ENCODE measurements at regions not wholly inside any gene's neighbourhood (a gene's known extent, or its start where the extent isn't known, plus 50 kb on each side); places are given as distances from the start of the nearest gene placed in this dataset.

DNA sequence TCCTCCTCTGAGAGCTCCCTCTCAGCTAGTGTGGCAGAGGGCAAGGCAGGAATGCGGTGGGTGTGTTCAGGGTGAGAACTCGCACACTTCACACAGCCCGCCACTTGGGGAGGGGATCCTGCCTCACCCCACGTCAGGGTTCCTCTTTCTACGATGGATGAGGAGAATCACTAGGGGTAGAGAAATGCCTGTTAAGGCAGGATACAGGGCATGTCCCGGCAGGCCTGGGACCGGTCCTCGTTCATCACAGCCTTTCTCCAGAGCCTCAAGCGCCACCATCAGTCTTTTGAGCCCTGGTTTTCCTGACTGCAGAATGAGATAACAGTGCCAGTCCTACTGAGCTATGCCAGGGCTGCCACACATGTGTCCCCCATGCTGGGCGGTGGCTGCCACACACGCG is 546.7 kb upstream of the ADARB2 start:
- Mint-ChIP-seq H3K4me1 (ENCODE audit: low read depth) (no peaks in the 10 kb centered on the region), H3K27me3 (no peaks in the 10 kb centered on the region), H3K27ac (no peak overlapping the region), H3K9me3 (peaks cover 13% of the 10 kb centered on the region), H3K4me3 (no peak overlapping the region), H3K36me3 (ENCODE audit: low read depth) (no peaks in the 10 kb centered on the region)
- intact Hi-C loops (cut with micrococcal nuclease), result no loop called here

DNA sequence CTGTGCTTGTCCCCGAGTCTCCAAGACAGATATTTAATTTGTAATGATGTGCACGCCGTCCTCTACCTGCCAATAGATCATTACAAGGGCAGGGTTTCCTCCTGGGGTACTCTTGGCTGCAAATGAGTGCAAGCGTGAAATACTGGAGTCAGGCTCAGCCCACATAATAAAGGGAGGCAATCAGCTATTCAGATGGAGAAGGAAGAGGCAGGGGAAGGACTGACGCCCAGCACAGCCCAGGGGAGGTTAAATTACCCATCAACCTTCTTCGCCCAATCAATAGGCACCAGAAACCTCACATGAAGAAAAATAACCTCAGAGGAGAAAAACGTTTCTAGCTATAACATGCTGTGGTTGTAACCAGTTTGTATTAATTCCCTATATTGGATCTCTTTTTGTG is 544.9 kb upstream of the ADARB2 start:
- no peaks in the 10 kb centered on the region for H3K4me1 Mint-ChIP-seq (ENCODE audit: low read depth)
- no peak overlapping the region for H3K27ac Mint-ChIP-seq
- no peak overlapping the region for H3K4me3 Mint-ChIP-seq
- no peaks in the 10 kb centered on the region for H3K27me3 Mint-ChIP-seq
- no peaks in the 10 kb centered on the region for H3K36me3 Mint-ChIP-seq (ENCODE audit: low read depth)
- intact Hi-C loops (cut with micrococcal nuclease), result no loop called here
- no peaks in the 10 kb centered on the region for H3K9me3 Mint-ChIP-seq

DNA sequence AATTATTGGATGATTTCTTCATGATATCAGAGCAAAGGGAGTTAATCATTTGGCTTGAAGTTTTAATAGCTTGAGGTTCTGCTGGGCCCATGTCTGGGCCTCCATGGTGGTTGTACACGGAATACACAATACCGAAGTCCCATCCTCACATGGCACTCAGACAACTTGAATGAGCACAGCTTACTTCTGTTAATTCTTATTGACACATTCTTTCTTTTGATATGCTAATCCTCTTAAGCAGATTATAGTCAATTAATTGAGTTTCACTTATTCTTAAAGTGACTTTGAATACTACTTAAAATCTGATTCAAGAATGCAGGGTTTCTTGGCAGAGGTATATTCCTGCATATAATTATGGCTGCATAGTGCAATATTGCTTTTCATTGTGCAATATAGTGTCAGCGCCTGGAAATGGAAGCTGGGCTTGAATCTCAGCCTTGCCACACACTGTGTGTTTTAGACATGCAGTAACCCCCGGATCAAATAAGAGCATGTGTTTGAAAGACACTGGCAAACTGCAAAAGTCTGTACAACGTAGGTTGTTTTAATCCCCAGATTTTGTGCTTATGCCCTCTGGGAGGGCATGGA is 543.5 kb upstream of the ADARB2 start:
- no peaks in the 10 kb centered on the region for H3K4me1 Mint-ChIP-seq (ENCODE audit: low read depth)
- H3K36me3 Mint-ChIP-seq (ENCODE audit: low read depth), result no peaks in the 10 kb centered on the region
- intact Hi-C loops (cut with micrococcal nuclease), result no loop called here
- peaks cover 11% of the 10 kb centered on the region for H3K9me3 Mint-ChIP-seq
- no peak overlapping the region for H3K4me3 Mint-ChIP-seq
- no peak overlapping the region for H3K27ac Mint-ChIP-seq
- no peaks in the 10 kb centered on the region for H3K27me3 Mint-ChIP-seq

DNA sequence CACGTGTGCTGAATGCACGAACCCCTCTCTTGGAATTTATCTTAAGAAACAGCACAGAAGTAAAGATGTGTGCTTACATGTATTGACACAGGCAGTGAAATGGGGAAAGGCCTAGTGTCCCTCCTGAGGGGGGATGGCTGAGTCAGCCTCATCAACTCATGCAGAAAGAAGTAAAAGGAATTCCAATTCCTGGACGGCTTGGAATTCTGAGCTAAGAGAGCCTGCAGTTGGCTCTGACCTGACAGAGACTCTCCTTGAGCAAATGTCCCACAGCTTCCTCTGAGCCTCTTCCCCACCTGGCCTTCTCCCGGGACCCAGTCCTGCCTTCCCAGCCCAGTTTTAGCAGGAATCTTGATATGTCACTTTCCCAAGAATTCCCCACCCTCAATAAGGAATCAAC is 542.4 kb upstream of the ADARB2 start:
- H3K4me1 Mint-ChIP-seq (ENCODE audit: low read depth), result no peaks in the 10 kb centered on the region
- H3K27ac Mint-ChIP-seq, result no peak overlapping the region
- peaks cover 11% of the 10 kb centered on the region for H3K9me3 Mint-ChIP-seq
- H3K4me3 Mint-ChIP-seq, result no peak overlapping the region
- H3K27me3 Mint-ChIP-seq, result no peaks in the 10 kb centered on the region
- intact Hi-C loops (cut with micrococcal nuclease), result no loop called here
- H3K36me3 Mint-ChIP-seq (ENCODE audit: low read depth), result no peaks in the 10 kb centered on the region

- intact Hi-C loops (cut with micrococcal nuclease), result no loop called here
- peaks cover 11% of the 10 kb centered on the region for H3K9me3 Mint-ChIP-seq
- H3K36me3 Mint-ChIP-seq (ENCODE audit: low read depth), result no peaks in the 10 kb centered on the region
- H3K27me3 Mint-ChIP-seq, result no peaks in the 10 kb centered on the region
- no peaks in the 10 kb centered on the region for H3K4me1 Mint-ChIP-seq (ENCODE audit: low read depth)
- H3K4me3 Mint-ChIP-seq, result no peak overlapping the region
- H3K27ac Mint-ChIP-seq, result no peak overlapping the region
These were observed 541.0 kb upstream of the ADARB2 start for GRCh38 chr10:2278363-2278762.

- H3K4me3 Mint-ChIP-seq, result no peak overlapping the region
- no peaks in the 10 kb centered on the region for H3K36me3 Mint-ChIP-seq (ENCODE audit: low read depth)
- no peak overlapping the region for H3K27ac Mint-ChIP-seq
- H3K4me1 Mint-ChIP-seq (ENCODE audit: low read depth), result no peaks in the 10 kb centered on the region
- intact Hi-C loops (cut with micrococcal nuclease), result no loop called here
- H3K9me3 Mint-ChIP-seq, result peaks cover 22% of the 10 kb centered on the region
- H3K27me3 Mint-ChIP-seq, result no peaks in the 10 kb centered on the region
These were observed 526.2 kb upstream of the ADARB2 start for GRCh38 chr10:2263561-2263960.

DNA sequence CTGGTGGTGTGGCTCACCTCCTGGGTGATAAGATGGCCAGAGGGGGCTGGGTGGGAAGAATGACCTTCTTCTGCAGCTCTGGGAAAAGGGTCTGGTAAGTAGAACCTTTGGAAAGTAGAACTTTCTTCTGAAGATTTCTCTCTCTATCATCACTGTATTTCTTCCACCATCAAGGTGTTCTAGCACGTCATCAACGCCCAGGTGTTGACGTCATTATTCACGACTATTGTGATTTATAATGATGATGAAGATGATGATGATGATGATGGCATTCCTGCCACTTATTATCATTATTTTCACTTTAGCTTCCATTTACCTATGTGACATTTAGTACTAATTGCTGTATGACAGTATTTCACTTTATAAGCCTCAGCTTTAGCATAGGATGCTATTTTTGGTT is 525.6 kb upstream of the ADARB2 start:
- Mint-ChIP-seq H3K36me3 (ENCODE audit: low read depth) (no peaks in the 10 kb centered on the region), H3K4me3 (no peak overlapping the region), H3K4me1 (ENCODE audit: low read depth) (no peaks in the 10 kb centered on the region), H3K27me3 (no peaks in the 10 kb centered on the region), H3K9me3 (peaks cover 19% of the 10 kb centered on the region), H3K27ac (no peak overlapping the region)
- intact Hi-C loops (cut with micrococcal nuclease), result no loop called here

GRCh38 chr10:2262333-2262732 is 525.0 kb upstream of the ADARB2 start:
- Mint-ChIP-seq H3K27ac (no peak overlapping the region), H3K9me3 (peaks cover 19% of the 10 kb centered on the region), H3K4me3 (no peak overlapping the region), H3K4me1 (ENCODE audit: low read depth) (no peaks in the 10 kb centered on the region), H3K36me3 (ENCODE audit: low read depth) (no peaks in the 10 kb centered on the region), H3K27me3 (no peaks in the 10 kb centered on the region)
- intact Hi-C loops (cut with micrococcal nuclease), result no loop called here

DNA sequence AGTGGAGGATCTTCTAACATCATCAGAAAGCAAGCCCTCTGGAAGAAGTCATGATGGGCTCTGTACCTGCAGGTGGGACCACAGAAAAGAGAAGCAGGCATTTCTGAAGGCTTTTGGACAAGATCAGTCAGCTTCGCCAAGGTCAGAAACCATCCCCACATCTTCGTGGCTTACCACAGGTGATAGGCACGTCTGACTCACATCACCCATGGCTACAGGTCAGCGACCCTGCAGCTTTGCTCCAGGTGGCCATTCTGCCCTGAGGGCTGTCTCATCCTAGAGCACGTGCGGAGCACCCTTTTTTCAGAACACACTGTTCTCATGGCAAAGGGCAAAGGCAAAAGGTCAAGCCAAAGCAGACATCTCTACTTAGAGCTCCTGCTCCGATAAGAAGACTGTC is 518.9 kb upstream of the ADARB2 start:
- peaks cover 32% of the 10 kb centered on the region for H3K9me3 Mint-ChIP-seq
- H3K27ac Mint-ChIP-seq, result no peak overlapping the region
- no peaks in the 10 kb centered on the region for H3K4me1 Mint-ChIP-seq (ENCODE audit: low read depth)
- intact Hi-C loops (cut with micrococcal nuclease), result no loop called here
- no peaks in the 10 kb centered on the region for H3K27me3 Mint-ChIP-seq
- H3K36me3 Mint-ChIP-seq (ENCODE audit: low read depth), result no peaks in the 10 kb centered on the region
- no peak overlapping the region for H3K4me3 Mint-ChIP-seq

DNA sequence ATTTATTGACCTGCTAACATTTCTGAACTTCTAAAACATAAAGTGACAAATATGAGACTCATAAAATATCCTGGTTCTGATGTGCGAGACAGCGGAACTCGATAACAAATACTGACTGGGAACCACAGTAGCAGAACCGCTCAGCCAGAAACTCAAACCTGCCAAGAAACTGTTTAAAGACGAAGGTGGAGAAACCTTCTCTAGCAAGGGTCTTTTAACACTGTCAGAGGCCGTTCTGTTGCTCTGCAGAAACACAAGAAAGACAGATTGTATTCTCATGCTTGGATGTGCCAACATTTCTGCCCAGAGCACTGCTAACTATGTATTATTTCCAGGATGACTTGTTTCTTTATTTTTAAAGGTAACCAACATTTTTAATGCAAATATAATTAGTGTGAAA is 514.8 kb upstream of the ADARB2 start:
- Mint-ChIP-seq H3K27me3 (no peaks in the 10 kb centered on the region), H3K4me3 (no peak overlapping the region), H3K27ac (no peak overlapping the region), H3K36me3 (ENCODE audit: low read depth) (no peaks in the 10 kb centered on the region), H3K4me1 (ENCODE audit: low read depth) (no peaks in the 10 kb centered on the region), H3K9me3 (peaks cover 25% of the 10 kb centered on the region)
- intact Hi-C loops (cut with micrococcal nuclease), result no loop called here

GRCh38 chr10:2251631-2252030 is 514.3 kb upstream of the ADARB2 start:
- Mint-ChIP-seq H3K4me3 (no peak overlapping the region), H3K27ac (no peak overlapping the region), H3K36me3 (ENCODE audit: low read depth) (no peaks in the 10 kb centered on the region), H3K9me3 (peaks cover 25% of the 10 kb centered on the region), H3K27me3 (no peaks in the 10 kb centered on the region), H3K4me1 (ENCODE audit: low read depth) (no peaks in the 10 kb centered on the region)
- intact Hi-C loops (cut with micrococcal nuclease), result no loop called here

DNA sequence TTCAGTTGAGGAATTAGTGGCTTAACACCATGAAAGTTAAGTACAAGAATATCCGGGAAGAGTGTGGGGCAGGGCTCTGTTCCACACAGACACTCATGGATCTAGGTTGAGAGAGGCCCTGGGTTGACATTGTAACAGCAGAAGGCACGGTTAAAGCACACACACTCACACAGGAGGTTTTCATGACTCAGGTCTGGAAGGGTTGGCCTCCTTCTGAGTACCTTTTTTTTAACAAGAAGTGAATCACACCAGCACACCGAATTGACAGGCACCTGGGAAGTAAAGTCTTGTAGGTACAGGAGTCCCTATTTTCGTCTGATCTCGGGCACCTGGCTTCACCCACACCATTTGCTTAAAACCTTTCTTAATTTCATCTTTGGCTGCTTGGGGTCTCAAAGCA is 509.4 kb upstream of the ADARB2 start:
- no peak overlapping the region for H3K4me3 Mint-ChIP-seq
- no peaks in the 10 kb centered on the region for H3K27me3 Mint-ChIP-seq
- intact Hi-C loops (cut with micrococcal nuclease), result no loop called here
- peaks cover 16% of the 10 kb centered on the region for H3K9me3 Mint-ChIP-seq
- no peaks in the 10 kb centered on the region for H3K36me3 Mint-ChIP-seq (ENCODE audit: low read depth)
- no peaks in the 10 kb centered on the region for H3K4me1 Mint-ChIP-seq (ENCODE audit: low read depth)
- H3K27ac Mint-ChIP-seq, result no peak overlapping the region

- Mint-ChIP-seq H3K27ac (no peak overlapping the region), H3K27me3 (no peaks in the 10 kb centered on the region), H3K36me3 (ENCODE audit: low read depth) (no peaks in the 10 kb centered on the region), H3K4me3 (no peak overlapping the region), H3K4me1 (ENCODE audit: low read depth) (no peaks in the 10 kb centered on the region), H3K9me3 (peaks cover 6% of the 10 kb centered on the region)
- intact Hi-C loops (cut with micrococcal nuclease), result no loop called here
These were observed 508.3 kb upstream of the ADARB2 start for GRCh38 chr10:2245580-2245979.

DNA sequence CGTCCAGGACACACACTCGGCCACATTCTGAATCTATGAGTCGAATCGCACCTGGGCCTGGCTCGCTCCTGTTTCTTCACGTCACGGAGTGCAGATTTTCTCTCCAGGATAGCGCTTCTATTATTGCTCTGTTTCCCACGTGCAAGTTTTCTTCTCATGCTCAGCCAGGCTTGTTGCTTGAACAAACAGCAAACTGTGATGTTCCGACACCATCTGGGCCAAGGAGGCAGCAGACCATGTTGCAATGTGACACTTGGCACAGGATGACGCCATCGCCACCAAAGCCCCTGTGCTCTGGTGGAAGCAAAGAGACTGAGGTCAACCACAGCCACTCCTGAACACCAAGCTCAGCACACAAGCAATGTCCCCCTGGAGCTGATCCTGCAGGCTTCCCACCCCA is 507.1 kb upstream of the ADARB2 start:
- no peak overlapping the region for H3K27ac Mint-ChIP-seq
- no peaks in the 10 kb centered on the region for H3K36me3 Mint-ChIP-seq (ENCODE audit: low read depth)
- no peak overlapping the region for H3K4me3 Mint-ChIP-seq
- no peaks in the 10 kb centered on the region for H3K27me3 Mint-ChIP-seq
- H3K4me1 Mint-ChIP-seq (ENCODE audit: low read depth), result no peaks in the 10 kb centered on the region
- H3K9me3 Mint-ChIP-seq, result no peaks in the 10 kb centered on the region
- intact Hi-C loops (cut with micrococcal nuclease), result no loop called here

- no peaks in the 10 kb centered on the region for H3K27me3 Mint-ChIP-seq
These were observed 499.6 kb upstream of the ADARB2 start for GRCh38 chr10:2236876-2237275.

More at GRCh38 chr10:2236876-2237275, 499.6 kb upstream of the ADARB2 start:
- no peak overlapping the region for H3K27ac Mint-ChIP-seq
- no peak overlapping the region for H3K4me3 Mint-ChIP-seq
- no peaks in the 10 kb centered on the region for H3K9me3 Mint-ChIP-seq
- intact Hi-C loops (cut with micrococcal nuclease), result no loop called here
- no peaks in the 10 kb centered on the region for H3K36me3 Mint-ChIP-seq (ENCODE audit: low read depth)
- no peaks in the 10 kb centered on the region for H3K4me1 Mint-ChIP-seq (ENCODE audit: low read depth)

Measured in dendritic cell treated with granulocyte-macrophage colony-stimulating factor and Interleukin-4, amounts not matched to agents 40 ng/mL and 50 ng/mL, for 4 days (primary cell).